ENCODE measurements at regions not wholly inside any gene's neighbourhood (a gene's known extent, or its start where the extent isn't known, plus 50 kb on each side); places are given as distances from the start of the nearest gene placed in this dataset.

DNA sequence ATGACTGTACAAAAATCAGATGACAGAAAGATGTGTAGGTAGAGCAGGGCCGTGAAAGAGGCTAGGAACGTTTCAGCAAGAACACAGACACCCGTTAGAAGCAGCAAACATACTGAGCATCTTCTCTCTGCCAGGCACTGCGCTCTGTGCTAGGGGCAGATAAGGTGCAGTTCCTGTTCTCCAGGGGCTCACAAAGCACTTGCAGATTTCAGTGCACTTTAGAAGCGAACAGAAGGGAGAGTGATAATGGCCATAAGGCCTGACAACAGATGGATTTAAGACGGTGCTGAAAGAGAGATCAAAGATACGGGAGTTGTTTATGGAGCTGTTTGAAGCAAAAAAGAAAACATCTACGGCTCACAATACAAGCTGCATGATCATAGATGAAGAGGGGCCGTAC is 200.3 kb upstream of the FOXD3 start:
- TF ChIP-seq POLR2A (IDR thresholded peaks at IDR 0.05; ENCODE audit: low read length): no peak
- no peak for TF ChIP-seq GATA1 (IDR thresholded peaks at IDR 0.05; ENCODE audit: low read depth, low read length)

Data from erythroblast (primary cell).